ENCODE measurements at regions not wholly inside any gene's neighbourhood (a gene's known extent, or its start where the extent isn't known, plus 50 kb on each side); places are given as distances from the start of the nearest gene placed in this dataset.

GRCh38 chr11:69878144-69878883 lies 59.1 kb upstream of the FGF3 start:
- DNase-seq (ENCODE audit: insufficient read length, low spot score) (no peak), FAIRE-seq (no peak)
- TF ChIP-seq TAF1 (IDR thresholded peaks at IDR 0.05; ENCODE audit: low read depth, low read length) (no peak), POLR2A (IDR thresholded peaks at IDR 0.05; ENCODE audit: low read depth, low read length) (no peak), POLR2AphosphoS5 (IDR thresholded peaks at IDR 0.05; ENCODE audit: low read depth, low read length) (no peak), PAX5 (IDR thresholded peaks at IDR 0.05; ENCODE audit: insufficient read depth, low read length, severe bottlenecking) (no peak), POU2F2 (IDR thresholded peaks at IDR 0.05; ENCODE audit: low read depth, low read length) (no peak), SPI1 (IDR thresholded peaks at IDR 0.05; ENCODE audit: low read depth, low read length) (no peak)

- DNase-seq (ENCODE audit: insufficient read length, low spot score) (no peak), FAIRE-seq (no peak)
- TF ChIP-seq PAX5 (IDR thresholded peaks at IDR 0.05; ENCODE audit: insufficient read depth, low read length, severe bottlenecking): no peak
- no peak for TF ChIP-seq TAF1 (IDR thresholded peaks at IDR 0.05; ENCODE audit: low read depth, low read length)
- no peak for TF ChIP-seq POLR2A (IDR thresholded peaks at IDR 0.05; ENCODE audit: low read depth, low read length)
- TF ChIP-seq POLR2AphosphoS5 (IDR thresholded peaks at IDR 0.05; ENCODE audit: low read depth, low read length): no peak
- no peak for TF ChIP-seq SPI1 (IDR thresholded peaks at IDR 0.05; ENCODE audit: low read depth, low read length)
Measured at GRCh38 chr11:69878927-69879728, 59.9 kb upstream of the FGF3 start.

GRCh38 chr11:69879729-69880005 lies 60.5 kb upstream of the FGF3 start:
- no peak for FAIRE-seq
- no peak for TF ChIP-seq TAF1 (IDR thresholded peaks at IDR 0.05; ENCODE audit: low read depth, low read length)
- TF ChIP-seq PAX5 (IDR thresholded peaks at IDR 0.05; ENCODE audit: insufficient read depth, low read length, severe bottlenecking): no peak
- TF ChIP-seq SPI1 (IDR thresholded peaks at IDR 0.05; ENCODE audit: low read depth, low read length): no peak
- TF ChIP-seq POLR2AphosphoS5 (IDR thresholded peaks at IDR 0.05; ENCODE audit: low read depth, low read length): no peak
- no peak for TF ChIP-seq POLR2A (IDR thresholded peaks at IDR 0.05; ENCODE audit: low read depth, low read length)
- TF ChIP-seq POU2F2 (IDR thresholded peaks at IDR 0.05; ENCODE audit: low read depth, low read length): no peak

GRCh38 chr11:69880041-69880825 lies 61.0 kb upstream of the FGF3 start:
- DNase-seq (ENCODE audit: insufficient read length, low spot score) (no peak), FAIRE-seq (no peak)
- TF ChIP-seq PAX5 (IDR thresholded peaks at IDR 0.05; ENCODE audit: insufficient read depth, low read length, severe bottlenecking): no peak
- TF ChIP-seq POU2F2 (IDR thresholded peaks at IDR 0.05; ENCODE audit: low read depth, low read length): no peak
- no peak for TF ChIP-seq POLR2AphosphoS5 (IDR thresholded peaks at IDR 0.05; ENCODE audit: low read depth, low read length)
- no peak for TF ChIP-seq SPI1 (IDR thresholded peaks at IDR 0.05; ENCODE audit: low read depth, low read length)
- TF ChIP-seq POLR2A (IDR thresholded peaks at IDR 0.05; ENCODE audit: low read depth, low read length): no peak
- no peak for TF ChIP-seq TAF1 (IDR thresholded peaks at IDR 0.05; ENCODE audit: low read depth, low read length)

More at GRCh38 chr11:69879729-69880005, 60.5 kb upstream of the FGF3 start:
- DNase-seq (ENCODE audit: insufficient read length, low spot score): no peak

- FAIRE-seq (no peak), DNase-seq (ENCODE audit: insufficient read length, low spot score) (no peak)
- TF ChIP-seq POU2F2 (IDR thresholded peaks at IDR 0.05; ENCODE audit: low read depth, low read length): no peak
- no peak for TF ChIP-seq PAX5 (IDR thresholded peaks at IDR 0.05; ENCODE audit: insufficient read depth, low read length, severe bottlenecking)
- no peak for TF ChIP-seq SPI1 (IDR thresholded peaks at IDR 0.05; ENCODE audit: low read depth, low read length)
- no peak for TF ChIP-seq POLR2AphosphoS5 (IDR thresholded peaks at IDR 0.05; ENCODE audit: low read depth, low read length)
- no peak for TF ChIP-seq TAF1 (IDR thresholded peaks at IDR 0.05; ENCODE audit: low read depth, low read length)
- no peak for TF ChIP-seq POLR2A (IDR thresholded peaks at IDR 0.05; ENCODE audit: low read depth, low read length)
Measured at GRCh38 chr11:69880826-69881445, 61.7 kb upstream of the FGF3 start.

- TF ChIP-seq POLR2A (IDR thresholded peaks at IDR 0.05; ENCODE audit: low read depth, low read length) (no peak), PAX5 (IDR thresholded peaks at IDR 0.05; ENCODE audit: insufficient read depth, low read length, severe bottlenecking) (no peak), POLR2AphosphoS5 (IDR thresholded peaks at IDR 0.05; ENCODE audit: low read depth, low read length) (no peak), TAF1 (IDR thresholded peaks at IDR 0.05; ENCODE audit: low read depth, low read length) (no peak), POU2F2 (IDR thresholded peaks at IDR 0.05; ENCODE audit: low read depth, low read length) (no peak), SPI1 (IDR thresholded peaks at IDR 0.05; ENCODE audit: low read depth, low read length) (no peak)
- DNase-seq (ENCODE audit: insufficient read length, low spot score) (no peak), FAIRE-seq (no peak)
Measured at GRCh38 chr11:69881467-69882269, 62.5 kb upstream of the FGF3 start.

GRCh38 chr11:69882270-69882608 lies 63.0 kb upstream of the FGF3 start:
- TF ChIP-seq PAX5 (IDR thresholded peaks at IDR 0.05; ENCODE audit: insufficient read depth, low read length, severe bottlenecking) (no peak), POU2F2 (IDR thresholded peaks at IDR 0.05; ENCODE audit: low read depth, low read length) (no peak), TAF1 (IDR thresholded peaks at IDR 0.05; ENCODE audit: low read depth, low read length) (no peak), POLR2A (IDR thresholded peaks at IDR 0.05; ENCODE audit: low read depth, low read length) (no peak), SPI1 (IDR thresholded peaks at IDR 0.05; ENCODE audit: low read depth, low read length) (no peak), POLR2AphosphoS5 (IDR thresholded peaks at IDR 0.05; ENCODE audit: low read depth, low read length) (no peak)
- DNase-seq (ENCODE audit: insufficient read length, low spot score) (no peak), FAIRE-seq (no peak)

Data from GM12891 (cell line).